ENCODE measurements at regions not wholly inside any gene's neighbourhood (a gene's known extent, or its start where the extent isn't known, plus 50 kb on each side); places are given as distances from the start of the nearest gene placed in this dataset.
"Not testable (repeated sequence)": the region's sequence is repeated elsewhere in the genome, so short reads cannot be mapped to it uniquely, and the experiment has no call there.

DNA sequence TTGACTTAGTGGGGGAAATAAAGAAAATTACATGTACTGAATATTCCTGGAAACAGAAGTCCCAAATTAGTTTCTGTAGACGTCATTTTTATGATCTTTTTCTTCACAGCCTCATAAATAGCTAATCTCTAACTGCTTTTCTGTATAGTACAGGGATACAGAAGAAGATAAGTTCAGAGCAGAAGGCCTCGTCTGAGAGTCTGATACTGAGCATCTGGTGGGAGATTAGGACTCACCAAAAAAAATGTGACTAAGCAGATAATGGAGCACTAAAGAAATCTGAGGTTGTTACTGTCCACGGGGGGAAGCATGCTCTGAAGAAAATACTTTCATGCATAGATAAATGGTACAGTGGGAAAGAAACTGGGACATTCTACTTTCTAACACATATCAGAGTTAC, 115.3 kb upstream of the TRPC5 start:
- Histone ChIP-seq H3K27ac (no peak overlapping the region), H3K27me3 (replicated peaks) (no peaks in the 10 kb centered on the region), H3K36me3 (replicated peaks) (no peaks in the 10 kb centered on the region), H3K4me3 (ENCODE audit: low read depth, low read length) (no peak overlapping the region)
- TF ChIP-seq, protein P1, sequence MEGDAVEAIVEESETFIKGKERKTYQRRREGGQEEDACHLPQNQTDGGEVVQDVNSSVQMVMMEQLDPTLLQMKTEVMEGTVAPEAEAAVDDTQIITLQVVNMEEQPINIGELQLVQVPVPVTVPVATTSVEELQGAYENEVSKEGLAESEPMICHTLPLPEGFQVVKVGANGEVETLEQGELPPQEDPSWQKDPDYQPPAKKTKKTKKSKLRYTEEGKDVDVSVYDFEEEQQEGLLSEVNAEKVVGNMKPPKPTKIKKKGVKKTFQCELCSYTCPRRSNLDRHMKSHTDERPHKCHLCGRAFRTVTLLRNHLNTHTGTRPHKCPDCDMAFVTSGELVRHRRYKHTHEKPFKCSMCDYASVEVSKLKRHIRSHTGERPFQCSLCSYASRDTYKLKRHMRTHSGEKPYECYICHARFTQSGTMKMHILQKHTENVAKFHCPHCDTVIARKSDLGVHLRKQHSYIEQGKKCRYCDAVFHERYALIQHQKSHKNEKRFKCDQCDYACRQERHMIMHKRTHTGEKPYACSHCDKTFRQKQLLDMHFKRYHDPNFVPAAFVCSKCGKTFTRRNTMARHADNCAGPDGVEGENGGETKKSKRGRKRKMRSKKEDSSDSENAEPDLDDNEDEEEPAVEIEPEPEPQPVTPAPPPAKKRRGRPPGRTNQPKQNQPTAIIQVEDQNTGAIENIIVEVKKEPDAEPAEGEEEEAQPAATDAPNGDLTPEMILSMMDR (IDR thresholded peaks at IDR 0.05; ENCODE audit: low read depth, low read length, missing control alignments): no peak
- in situ Hi-C loops (cut with HindIII; ENCODE audit: low pct_ligation_motif_present, low sequenced_read_pairs): no loop called here
- no peak for DNase-seq

DNA sequence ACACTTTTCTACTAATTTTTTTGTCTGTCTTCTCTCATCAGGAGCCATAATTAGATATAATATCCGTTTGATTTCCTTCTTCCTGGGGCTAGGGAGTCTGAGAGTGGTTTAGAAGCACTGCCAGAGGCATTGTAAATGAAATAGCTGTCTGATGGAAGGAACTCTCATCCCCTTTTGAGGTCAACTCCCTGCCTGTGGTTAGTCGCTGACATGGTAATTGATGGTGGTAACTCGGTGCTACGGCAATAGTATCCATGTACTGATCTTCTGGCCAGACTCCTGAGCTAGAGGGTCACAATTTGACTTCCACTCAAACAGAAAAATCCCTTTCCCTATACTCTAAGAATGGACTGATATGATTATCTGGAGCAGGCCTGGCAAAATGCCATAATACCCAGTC, 108.1 kb upstream of the TRPC5 start:
- H3K36me3 ChIP-seq (replicated peaks): no peaks in the 10 kb centered on the region
- H3K27ac ChIP-seq: no peak overlapping the region
- H3K4me3 ChIP-seq (ENCODE audit: low read depth, low read length): no peak overlapping the region
- in situ Hi-C loops (cut with HindIII; ENCODE audit: low pct_ligation_motif_present, low sequenced_read_pairs): no loop called here
- TF ChIP-seq, protein P1 (IDR thresholded peaks at IDR 0.05; ENCODE audit: low read depth, low read length, missing control alignments): no peak
- no peak for DNase-seq
- H3K27me3 ChIP-seq (replicated peaks): no peaks in the 10 kb centered on the region

DNA sequence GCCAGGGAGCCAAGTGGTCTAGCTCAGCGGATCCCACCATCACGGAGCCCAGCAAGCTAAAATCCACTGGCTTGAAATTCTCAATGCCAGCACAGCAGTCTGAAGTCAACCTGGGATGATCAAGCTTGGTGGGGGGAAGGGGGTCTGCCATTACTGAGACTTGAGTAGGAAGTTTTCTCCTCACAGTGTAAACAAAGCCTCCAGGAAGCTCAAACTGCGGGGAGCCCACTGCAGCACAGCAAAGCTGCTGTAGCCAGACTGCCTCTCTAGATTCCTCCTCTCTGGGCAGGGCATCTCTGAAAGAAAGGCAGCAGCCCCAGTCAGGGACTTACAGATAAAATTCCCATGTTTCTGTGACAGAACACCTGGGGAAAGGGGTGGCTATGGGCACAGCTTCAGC, 98.8 kb upstream of the TRPC5 start:
- DNase-seq; H3K27me3 ChIP-seq (replicated peaks); H3K36me3 ChIP-seq (replicated peaks); H3K4me3 ChIP-seq (ENCODE audit: low read depth, low read length); in situ Hi-C loops (cut with HindIII; ENCODE audit: low pct_ligation_motif_present, low sequenced_read_pairs); H3K27ac ChIP-seq: not testable (repeated sequence)

DNA sequence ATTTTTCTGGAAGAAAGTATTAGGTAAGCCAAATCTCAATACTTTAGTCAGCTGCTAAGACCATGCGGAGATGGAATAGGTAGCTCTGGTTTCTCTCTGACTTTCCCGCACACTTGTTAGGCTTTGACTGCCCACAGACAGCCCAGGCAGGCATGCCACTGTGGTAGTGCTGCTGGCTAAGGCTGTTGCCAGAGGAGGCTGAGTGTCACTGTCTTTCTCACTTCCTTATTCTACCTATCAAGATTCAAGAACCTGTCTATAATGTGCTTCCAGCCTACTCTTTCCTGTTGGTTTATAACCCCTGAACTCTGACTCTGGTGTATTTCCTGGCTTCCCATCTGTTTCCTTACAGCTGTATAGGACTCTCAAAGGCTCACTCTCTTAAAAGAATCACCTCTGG, 81.8 kb upstream of the TRPC5 start:
- no peaks in the 10 kb centered on the region for H3K27me3 ChIP-seq (replicated peaks)
- TF ChIP-seq, protein P1 (IDR thresholded peaks at IDR 0.05; ENCODE audit: low read depth, low read length, missing control alignments): no peak
- H3K4me3 ChIP-seq (ENCODE audit: low read depth, low read length): no peak overlapping the region
- in situ Hi-C loops (cut with HindIII; ENCODE audit: low pct_ligation_motif_present, low sequenced_read_pairs): no loop called here
- H3K36me3 ChIP-seq (replicated peaks): no peaks in the 10 kb centered on the region
- no peak for DNase-seq
- H3K27ac ChIP-seq: no peak overlapping the region

DNA sequence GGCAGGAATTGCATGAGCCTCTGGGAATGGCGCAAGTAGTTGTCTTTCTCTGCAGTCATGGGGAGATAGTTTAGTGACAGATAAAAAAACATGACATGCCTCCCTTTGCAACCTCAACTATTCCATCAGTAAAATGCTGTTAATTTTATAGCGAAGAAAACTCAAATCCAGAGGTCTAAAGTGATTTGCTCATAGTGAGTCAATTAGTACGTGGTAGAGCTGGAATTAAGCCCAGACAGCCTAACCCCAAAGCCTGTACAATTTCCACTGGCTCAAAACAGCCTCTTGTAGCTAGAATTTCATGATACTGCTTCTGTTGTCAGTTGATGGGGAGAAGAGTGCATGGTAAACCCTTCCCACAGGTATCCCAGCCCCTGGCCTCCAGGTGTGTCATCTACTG, 81.3 kb upstream of the TRPC5 start:
- no peak for DNase-seq
- in situ Hi-C loops (cut with HindIII; ENCODE audit: low pct_ligation_motif_present, low sequenced_read_pairs): no loop called here
- TF ChIP-seq, protein P1 (IDR thresholded peaks at IDR 0.05; ENCODE audit: low read depth, low read length, missing control alignments): no peak

DNA sequence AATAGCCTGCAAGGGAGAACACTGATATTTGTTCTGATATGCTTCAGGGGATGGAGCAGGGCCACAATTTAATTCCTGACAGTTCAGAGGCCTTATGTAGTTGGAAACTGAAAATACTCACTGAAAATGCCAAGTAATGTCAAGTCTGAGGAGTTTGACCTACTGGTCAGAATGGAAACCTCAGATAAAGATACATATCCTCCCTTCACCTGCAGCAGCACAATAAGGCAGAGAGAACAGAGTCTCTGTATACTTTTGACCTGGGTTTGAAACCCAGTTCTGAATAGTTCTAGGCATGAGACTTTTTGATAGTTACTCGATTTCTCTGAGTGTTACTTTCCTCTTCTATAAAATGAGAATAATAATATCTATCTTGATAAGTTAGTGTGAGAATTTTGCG, 65.8 kb upstream of the TRPC5 start:
- DNase-seq: no peak
- H3K27me3 ChIP-seq (replicated peaks): no peaks in the 10 kb centered on the region
- no peaks in the 10 kb centered on the region for H3K36me3 ChIP-seq (replicated peaks)
- in situ Hi-C loops (cut with HindIII; ENCODE audit: low pct_ligation_motif_present, low sequenced_read_pairs): no loop called here
- H3K27ac ChIP-seq: no peak overlapping the region
- TF ChIP-seq, protein P1 (IDR thresholded peaks at IDR 0.05; ENCODE audit: low read depth, low read length, missing control alignments): no peak
- H3K4me3 ChIP-seq (ENCODE audit: low read depth, low read length): no peak overlapping the region

More for the DNA sequence above, 81.3 kb upstream of the TRPC5 start:
- Histone ChIP-seq H3K27me3 (replicated peaks) (no peaks in the 10 kb centered on the region), H3K36me3 (replicated peaks) (no peaks in the 10 kb centered on the region), H3K4me3 (ENCODE audit: low read depth, low read length) (no peak overlapping the region), H3K27ac (no peak overlapping the region)
